WTC11 (cell line): ENCODE measurements at regions not wholly inside any gene's neighbourhood (a gene's known extent, or its start where the extent isn't known, plus 50 kb on each side); places are given as distances from the start of the nearest gene placed in this dataset.

Experiments used
- ATAC-seq: fragments of 200-7000 bp; cut with Tn5 transposase; 2 replicates; pipeline ENCODE4 v1.10.0; 2021; ENCODE audit warnings: mild to moderate bottlenecking, moderate library complexity
- CTCF ChIA-PET: fragments of 300-600 bp; sonication (Branson Sonifier 250); formaldehyde crosslinking; loops from one replicate; lab custom pipeline; 2021; ENCODE audit warnings: antibody characterized with exemption; lab: Charles Lee
- POLR2A ChIA-PET: fragments of 350-600 bp; sonication (Branson Sonifier 250); formaldehyde crosslinking; loops from one replicate; lab custom pipeline; 2021; ENCODE audit warnings: antibody characterized with exemption; lab: Charles Lee
- DNase-seq: peaks from one replicate; pipeline ENCODE4 v3.0.0; 2021; ENCODE audit warnings: low spot score
- H3K27ac Mint-ChIP-seq: 2 replicates; pipeline ENCODE4 v1.8.0; 2021; ENCODE audit warnings: mixed read lengths
- H3K27me3 Mint-ChIP-seq: 2 replicates; pipeline ENCODE4 v1.8.0; 2021; ENCODE audit warnings: low read depth, mild to moderate bottlenecking, moderate library complexity, mixed read lengths
- H3K36me3 Mint-ChIP-seq: 2 replicates; pipeline ENCODE4 v1.8.0; 2021; ENCODE audit warnings: mixed read lengths
- H3K4me1 Mint-ChIP-seq: 2 replicates; pipeline ENCODE4 v1.8.0; 2022; ENCODE audit warnings: mixed read lengths
- H3K4me3 Mint-ChIP-seq: 2 replicates; pipeline ENCODE4 v1.8.0; 2021; ENCODE audit warnings: mild to moderate bottlenecking, moderate library complexity, mixed read lengths
- H3K9me3 Mint-ChIP-seq: 2 replicates; pipeline ENCODE4 v1.8.0; 2021; ENCODE audit warnings: mixed read lengths
- ESRRA ChIP-seq: sonication (generic); formaldehyde crosslinking; IDR thresholded peaks from 2 replicates; pipeline ENCODE4 v1.8.1; 2022; ENCODE audit warnings: mild to moderate bottlenecking, missing genetic modification reagents, borderline replicate concordance
- GRHL2 ChIP-seq: fragments of 250-450 bp; sonication (Bioruptor Pico); IDR thresholded peaks from 2 replicates; pipeline ENCODE4 v1.8.0; 2022; ENCODE audit warnings: mild to moderate bottlenecking, moderate library complexity; ENCODE audit not compliant: insufficient replicate concordance, severe bottlenecking
- JUN ChIP-seq: sonication (generic); formaldehyde crosslinking; IDR thresholded peaks from 2 replicates; pipeline ENCODE4 v1.8.0; 2023; ENCODE audit warnings: mild to moderate bottlenecking, missing genetic modification reagents
- KAT7 ChIP-seq: sonication (generic); formaldehyde crosslinking; IDR thresholded peaks from 2 replicates; pipeline ENCODE4 v1.8.1; 2023; ENCODE audit warnings: missing genetic modification reagents, mild to moderate bottlenecking, borderline replicate concordance
- NR3C1 ChIP-seq: sonication (generic); formaldehyde crosslinking; conservative IDR thresholded peaks from 2 replicates; pipeline ENCODE4 v1.8.1; 2023; ENCODE audit warnings: low read depth, mild to moderate bottlenecking, missing genetic modification reagents
- PRRX2 ChIP-seq: fragments of 250-450 bp; sonication (Bioruptor Pico); IDR thresholded peaks from 2 replicates; pipeline ENCODE4 v1.8.0; 2021; ENCODE audit warnings: mild to moderate bottlenecking
- SMAD4 ChIP-seq: sonication (generic); formaldehyde crosslinking; IDR thresholded peaks from 2 replicates; pipeline ENCODE4 v1.8.0; 2022; ENCODE audit warnings: mild to moderate bottlenecking, missing genetic modification reagents
- SOX15 ChIP-seq: fragments of 250-450 bp; sonication (Bioruptor Pico); IDR thresholded peaks from 2 replicates; pipeline ENCODE4 v1.9.0; 2021; ENCODE audit warnings: mild to moderate bottlenecking
- SP1 ChIP-seq: sonication (generic); formaldehyde crosslinking; conservative IDR thresholded peaks from 2 replicates; pipeline ENCODE4 v1.8.1; 2022; ENCODE audit warnings: missing genetic modification reagents
- TEAD1 ChIP-seq: sonication (generic); formaldehyde crosslinking; IDR thresholded peaks from 2 replicates; pipeline ENCODE4 v1.8.0; 2022; ENCODE audit warnings: mild to moderate bottlenecking, missing genetic modification reagents
- TEAD4 ChIP-seq: sonication (generic); formaldehyde crosslinking; IDR thresholded peaks from 2 replicates; pipeline ENCODE4 v1.8.0; 2022; ENCODE audit warnings: mild to moderate bottlenecking, missing genetic modification reagents
- ZNF317 ChIP-seq: sonication (generic); formaldehyde crosslinking; IDR thresholded peaks from 2 replicates; pipeline ENCODE4 v1.8.1; 2023; ENCODE audit warnings: low read depth, mild to moderate bottlenecking, moderate library complexity, missing genetic modification reagents, borderline replicate concordance
- TF ChIP-seq, protein P1 (sequence below): sonication (generic); formaldehyde crosslinking; IDR thresholded peaks from 2 replicates; pipeline ENCODE4 v1.8.0; 2022; ENCODE audit warnings: mild to moderate bottlenecking, missing genetic modification reagents
- TF ChIP-seq, protein P2 (sequence below): sonication (generic); formaldehyde crosslinking; IDR thresholded peaks from 2 replicates; pipeline ENCODE4 v1.8.1; 2023; ENCODE audit warnings: mild to moderate bottlenecking, moderate library complexity, missing genetic modification reagents
- TF ChIP-seq, protein P3 (sequence below): sonication (generic); formaldehyde crosslinking; IDR thresholded peaks from 2 replicates; pipeline ENCODE4 v1.8.1; 2022; ENCODE audit warnings: mild to moderate bottlenecking, missing genetic modification reagents, moderate library complexity, borderline replicate concordance
- TF ChIP-seq, protein P4 (sequence below): sonication (generic); formaldehyde crosslinking; IDR thresholded peaks from 2 replicates; pipeline ENCODE4 v1.8.1; 2023; ENCODE audit warnings: mild to moderate bottlenecking, missing genetic modification reagents
- TF ChIP-seq, protein P5 (sequence below): sonication (generic); formaldehyde crosslinking; IDR thresholded peaks from 2 replicates; pipeline ENCODE4 v1.8.0; 2022; ENCODE audit warnings: missing genetic modification reagents
- TF ChIP-seq, protein P6 (sequence below): sonication (generic); formaldehyde crosslinking; conservative IDR thresholded peaks from 2 replicates; pipeline ENCODE4 v1.8.1; 2022; ENCODE audit warnings: mild to moderate bottlenecking, missing genetic modification reagents
- TF ChIP-seq, protein P7 (sequence below): sonication (generic); formaldehyde crosslinking; IDR thresholded peaks from 2 replicates; pipeline ENCODE4 v1.8.1; 2023; ENCODE audit warnings: mild to moderate bottlenecking, missing genetic modification reagents, moderate library complexity

DNA sequence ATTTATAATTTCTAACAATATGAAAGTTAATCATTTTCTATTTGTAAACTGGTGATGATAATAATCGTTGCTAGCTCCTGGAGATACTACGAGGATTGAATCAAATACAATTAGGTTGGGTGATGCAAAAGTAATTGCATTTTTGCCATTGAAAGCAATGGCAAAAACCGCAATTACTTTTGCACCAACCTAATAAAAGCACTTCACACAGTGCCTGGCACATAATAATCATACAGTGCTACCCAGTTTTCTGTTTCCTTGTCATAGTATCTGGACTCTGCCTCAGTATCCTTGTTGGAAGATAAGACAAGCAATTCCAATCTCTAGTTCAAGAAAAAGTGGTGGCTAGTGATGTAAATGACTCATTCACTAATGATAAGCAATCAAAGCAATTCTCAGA, 176.8 kb upstream of the TRPC5 start:
- ATAC-seq = no peak
- H3K27me3 Mint-ChIP-seq = no peaks in the 10 kb centered on the region
- no peaks in the 10 kb centered on the region for H3K36me3 Mint-ChIP-seq
- TF ChIP-seq, protein P1, sequence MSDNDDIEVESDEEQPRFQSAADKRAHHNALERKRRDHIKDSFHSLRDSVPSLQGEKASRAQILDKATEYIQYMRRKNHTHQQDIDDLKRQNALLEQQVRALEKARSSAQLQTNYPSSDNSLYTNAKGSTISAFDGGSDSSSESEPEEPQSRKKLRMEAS (CRISPR knock-in tag) = no peak
- TF ChIP-seq, all 79 proteins: peak for 0
- no peaks in the 10 kb centered on the region for H3K9me3 Mint-ChIP-seq
- POLR2A ChIA-PET = no interaction called here
- H3K27ac Mint-ChIP-seq = no peak overlapping the region
- DNase-seq = no peak
- no peak overlapping the region for H3K4me3 Mint-ChIP-seq
- CTCF ChIA-PET = no interaction called here
- H3K4me1 Mint-ChIP-seq = no peaks in the 10 kb centered on the region

DNA sequence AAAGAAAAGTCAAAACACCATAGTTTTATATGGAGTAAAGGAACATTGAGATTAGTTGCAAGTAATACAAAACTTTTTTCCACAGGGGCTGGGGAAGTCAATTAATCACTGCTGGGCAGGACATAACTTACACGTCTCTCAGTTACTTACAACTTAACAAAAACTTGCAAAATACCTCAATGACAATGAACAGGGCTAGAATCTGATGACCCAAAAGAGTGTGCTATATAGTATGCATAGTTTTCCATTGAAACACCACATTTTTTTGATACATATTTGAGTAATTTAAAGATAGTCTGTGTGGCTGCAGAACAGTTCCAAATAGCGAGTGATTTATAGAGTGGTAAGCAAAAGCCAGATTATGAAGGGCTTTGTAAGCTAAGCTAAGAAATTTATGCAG, 172.3 kb upstream of the TRPC5 start:
- ChIA-PET CTCF (no interaction called here), POLR2A (no interaction called here)
- no peak for ATAC-seq
- no peaks in the 10 kb centered on the region for H3K9me3 Mint-ChIP-seq
- H3K27ac Mint-ChIP-seq = no peak overlapping the region
- no peaks in the 10 kb centered on the region for H3K27me3 Mint-ChIP-seq
- no peaks in the 10 kb centered on the region for H3K36me3 Mint-ChIP-seq
- no peak for DNase-seq
- H3K4me1 Mint-ChIP-seq = peaks cover 4% of the 10 kb centered on the region
- no peak for TF ChIP-seq ZNF317 (CRISPR knock-in tag)
- TF ChIP-seq, protein P2, sequence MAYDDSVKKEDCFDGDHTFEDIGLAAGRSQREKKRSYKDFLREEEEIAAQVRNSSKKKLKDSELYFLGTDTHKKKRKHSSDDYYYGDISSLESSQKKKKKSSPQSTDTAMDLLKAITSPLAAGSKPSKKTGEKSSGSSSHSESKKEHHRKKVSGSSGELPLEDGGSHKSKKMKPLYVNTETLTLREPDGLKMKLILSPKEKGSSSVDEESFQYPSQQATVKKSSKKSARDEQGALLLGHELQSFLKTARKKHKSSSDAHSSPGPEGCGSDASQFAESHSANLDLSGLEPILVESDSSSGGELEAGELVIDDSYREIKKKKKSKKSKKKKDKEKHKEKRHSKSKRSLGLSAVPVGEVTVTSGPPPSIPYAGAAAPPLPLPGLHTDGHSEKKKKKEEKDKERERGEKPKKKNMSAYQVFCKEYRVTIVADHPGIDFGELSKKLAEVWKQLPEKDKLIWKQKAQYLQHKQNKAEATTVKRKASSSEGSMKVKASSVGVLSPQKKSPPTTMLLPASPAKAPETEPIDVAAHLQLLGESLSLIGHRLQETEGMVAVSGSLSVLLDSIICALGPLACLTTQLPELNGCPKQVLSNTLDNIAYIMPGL (CRISPR knock-in tag) = no peak
- no peak for TF ChIP-seq SOX15 (CRISPR knock-in tag)
- TF ChIP-seq ESRRA (CRISPR knock-in tag) = no peak
- TF ChIP-seq, protein P1 (CRISPR knock-in tag) = no peak
- TF ChIP-seq, protein P3, sequence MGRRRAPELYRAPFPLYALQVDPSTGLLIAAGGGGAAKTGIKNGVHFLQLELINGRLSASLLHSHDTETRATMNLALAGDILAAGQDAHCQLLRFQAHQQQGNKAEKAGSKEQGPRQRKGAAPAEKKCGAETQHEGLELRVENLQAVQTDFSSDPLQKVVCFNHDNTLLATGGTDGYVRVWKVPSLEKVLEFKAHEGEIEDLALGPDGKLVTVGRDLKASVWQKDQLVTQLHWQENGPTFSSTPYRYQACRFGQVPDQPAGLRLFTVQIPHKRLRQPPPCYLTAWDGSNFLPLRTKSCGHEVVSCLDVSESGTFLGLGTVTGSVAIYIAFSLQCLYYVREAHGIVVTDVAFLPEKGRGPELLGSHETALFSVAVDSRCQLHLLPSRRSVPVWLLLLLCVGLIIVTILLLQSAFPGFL (CRISPR knock-in tag) = no peak
- no peak for TF ChIP-seq TEAD1
- H3K4me3 Mint-ChIP-seq = no peak overlapping the region

DNA sequence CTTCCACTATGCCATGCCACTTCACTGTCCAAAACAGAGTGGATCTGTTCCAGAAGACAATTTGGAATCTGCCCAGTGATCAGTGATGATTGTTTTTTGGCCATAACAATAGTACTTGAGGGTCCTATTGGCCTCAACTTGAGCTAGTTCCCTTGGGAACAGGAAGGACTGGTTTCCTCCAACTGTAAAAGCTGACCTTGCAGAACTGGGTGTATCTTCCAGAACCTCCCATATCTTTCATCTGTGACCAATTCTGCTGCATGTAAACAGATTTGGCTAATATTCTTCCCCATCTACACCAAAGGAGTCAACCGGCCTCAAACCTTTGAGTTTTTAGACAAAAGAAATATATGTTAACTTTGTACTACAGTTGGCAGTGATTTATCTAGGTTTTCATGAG, 165.1 kb upstream of the TRPC5 start:
- H3K4me3 Mint-ChIP-seq = no peak overlapping the region
- DNase-seq (no peak), ATAC-seq (no peak)
- ChIA-PET POLR2A (no interaction called here), CTCF (no interaction called here)
- H3K4me1 Mint-ChIP-seq = no peaks in the 10 kb centered on the region; the same call in none of the 2 replicates
- peaks cover 10% of the 10 kb centered on the region for H3K36me3 Mint-ChIP-seq
- TF ChIP-seq KAT7 (CRISPR knock-in tag) = no peak
- no peak for TF ChIP-seq JUN (CRISPR knock-in tag)
- no peak for TF ChIP-seq TEAD4
- TF ChIP-seq NR3C1 (CRISPR knock-in tag) = no peak
- TF ChIP-seq SOX15 (CRISPR knock-in tag) = no peak
- TF ChIP-seq, protein P4, sequence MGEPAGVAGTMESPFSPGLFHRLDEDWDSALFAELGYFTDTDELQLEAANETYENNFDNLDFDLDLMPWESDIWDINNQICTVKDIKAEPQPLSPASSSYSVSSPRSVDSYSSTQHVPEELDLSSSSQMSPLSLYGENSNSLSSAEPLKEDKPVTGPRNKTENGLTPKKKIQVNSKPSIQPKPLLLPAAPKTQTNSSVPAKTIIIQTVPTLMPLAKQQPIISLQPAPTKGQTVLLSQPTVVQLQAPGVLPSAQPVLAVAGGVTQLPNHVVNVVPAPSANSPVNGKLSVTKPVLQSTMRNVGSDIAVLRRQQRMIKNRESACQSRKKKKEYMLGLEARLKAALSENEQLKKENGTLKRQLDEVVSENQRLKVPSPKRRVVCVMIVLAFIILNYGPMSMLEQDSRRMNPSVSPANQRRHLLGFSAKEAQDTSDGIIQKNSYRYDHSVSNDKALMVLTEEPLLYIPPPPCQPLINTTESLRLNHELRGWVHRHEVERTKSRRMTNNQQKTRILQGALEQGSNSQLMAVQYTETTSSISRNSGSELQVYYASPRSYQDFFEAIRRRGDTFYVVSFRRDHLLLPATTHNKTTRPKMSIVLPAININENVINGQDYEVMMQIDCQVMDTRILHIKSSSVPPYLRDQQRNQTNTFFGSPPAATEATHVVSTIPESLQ (CRISPR knock-in tag) = no peak
- TF ChIP-seq, protein P5, sequence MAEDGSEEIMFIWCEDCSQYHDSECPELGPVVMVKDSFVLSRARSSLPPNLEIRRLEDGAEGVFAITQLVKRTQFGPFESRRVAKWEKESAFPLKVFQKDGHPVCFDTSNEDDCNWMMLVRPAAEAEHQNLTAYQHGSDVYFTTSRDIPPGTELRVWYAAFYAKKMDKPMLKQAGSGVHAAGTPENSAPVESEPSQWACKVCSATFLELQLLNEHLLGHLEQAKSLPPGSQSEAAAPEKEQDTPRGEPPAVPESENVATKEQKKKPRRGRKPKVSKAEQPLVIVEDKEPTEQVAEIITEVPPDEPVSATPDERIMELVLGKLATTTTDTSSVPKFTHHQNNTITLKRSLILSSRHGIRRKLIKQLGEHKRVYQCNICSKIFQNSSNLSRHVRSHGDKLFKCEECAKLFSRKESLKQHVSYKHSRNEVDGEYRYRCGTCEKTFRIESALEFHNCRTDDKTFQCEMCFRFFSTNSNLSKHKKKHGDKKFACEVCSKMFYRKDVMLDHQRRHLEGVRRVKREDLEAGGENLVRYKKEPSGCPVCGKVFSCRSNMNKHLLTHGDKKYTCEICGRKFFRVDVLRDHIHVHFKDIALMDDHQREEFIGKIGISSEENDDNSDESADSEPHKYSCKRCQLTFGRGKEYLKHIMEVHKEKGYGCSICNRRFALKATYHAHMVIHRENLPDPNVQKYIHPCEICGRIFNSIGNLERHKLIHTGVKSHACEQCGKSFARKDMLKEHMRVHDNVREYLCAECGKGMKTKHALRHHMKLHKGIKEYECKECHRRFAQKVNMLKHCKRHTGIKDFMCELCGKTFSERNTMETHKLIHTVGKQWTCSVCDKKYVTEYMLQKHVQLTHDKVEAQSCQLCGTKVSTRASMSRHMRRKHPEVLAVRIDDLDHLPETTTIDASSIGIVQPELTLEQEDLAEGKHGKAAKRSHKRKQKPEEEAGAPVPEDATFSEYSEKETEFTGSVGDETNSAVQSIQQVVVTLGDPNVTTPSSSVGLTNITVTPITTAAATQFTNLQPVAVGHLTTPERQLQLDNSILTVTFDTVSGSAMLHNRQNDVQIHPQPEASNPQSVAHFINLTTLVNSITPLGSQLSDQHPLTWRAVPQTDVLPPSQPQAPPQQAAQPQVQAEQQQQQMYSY (CRISPR knock-in tag) = no peak
- no peak for TF ChIP-seq GRHL2 (CRISPR knock-in tag)
- TF ChIP-seq SP1 (CRISPR knock-in tag) = no peak
- TF ChIP-seq PRRX2 (CRISPR knock-in tag) = no peak
- TF ChIP-seq, protein P6, sequence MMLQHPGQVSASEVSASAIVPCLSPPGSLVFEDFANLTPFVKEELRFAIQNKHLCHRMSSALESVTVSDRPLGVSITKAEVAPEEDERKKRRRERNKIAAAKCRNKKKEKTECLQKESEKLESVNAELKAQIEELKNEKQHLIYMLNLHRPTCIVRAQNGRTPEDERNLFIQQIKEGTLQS (CRISPR knock-in tag) = no peak
- no peak for TF ChIP-seq SMAD4 (CRISPR knock-in tag)
- TF ChIP-seq, protein P7, sequence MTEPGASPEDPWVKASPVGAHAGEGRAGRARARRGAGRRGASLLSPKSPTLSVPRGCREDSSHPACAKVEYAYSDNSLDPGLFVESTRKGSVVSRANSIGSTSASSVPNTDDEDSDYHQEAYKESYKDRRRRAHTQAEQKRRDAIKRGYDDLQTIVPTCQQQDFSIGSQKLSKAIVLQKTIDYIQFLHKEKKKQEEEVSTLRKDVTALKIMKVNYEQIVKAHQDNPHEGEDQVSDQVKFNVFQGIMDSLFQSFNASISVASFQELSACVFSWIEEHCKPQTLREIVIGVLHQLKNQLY (CRISPR knock-in tag) = no peak
- peaks cover 14% of the 10 kb centered on the region for H3K9me3 Mint-ChIP-seq
- H3K27ac Mint-ChIP-seq = no peak overlapping the region
- H3K27me3 Mint-ChIP-seq = peaks cover 8% of the 10 kb centered on the region; the same call in 1 of the 2 replicates
